Activated T-cell treated with anti-CD3 and anti-CD28 coated beads, Interleukin-2, amount 50 U/mL, for 4 hours (primary cell): ENCODE measurements at regions not wholly inside any gene's neighbourhood (a gene's known extent, or its start where the extent isn't known, plus 50 kb on each side); places are given as distances from the start of the nearest gene placed in this dataset.

Experiments used
- ATAC-seq, 2 donors: fragments of 200-7000 bp; cut with Tn5 transposase; one replicate each; pipeline ENCODE4 v1.10.0; 2021
- DNase-seq: peaks from one replicate; pipeline ENCODE4 v3.0.0-alpha.2; 2020
- H3K27me3 Mint-ChIP-seq: one replicate; pipeline ENCODE4 v1.8.0; 2021; ENCODE audit warnings: low read depth, mixed read lengths
- H3K36me3 Mint-ChIP-seq: one replicate; pipeline ENCODE4 v1.8.0; 2022; ENCODE audit warnings: mixed read lengths; ENCODE audit not compliant: insufficient read depth
- H3K4me1 Mint-ChIP-seq: one replicate; pipeline ENCODE4 v1.8.0; 2021; ENCODE audit warnings: low read depth, mixed read lengths
- H3K4me3 Mint-ChIP-seq: one replicate; pipeline ENCODE4 v1.8.0; 2021; ENCODE audit warnings: mild to moderate bottlenecking, moderate library complexity, mixed read lengths
- H3K9me3 Mint-ChIP-seq: one replicate; pipeline ENCODE4 v1.8.0; 2021; ENCODE audit warnings: mixed read lengths

DNA sequence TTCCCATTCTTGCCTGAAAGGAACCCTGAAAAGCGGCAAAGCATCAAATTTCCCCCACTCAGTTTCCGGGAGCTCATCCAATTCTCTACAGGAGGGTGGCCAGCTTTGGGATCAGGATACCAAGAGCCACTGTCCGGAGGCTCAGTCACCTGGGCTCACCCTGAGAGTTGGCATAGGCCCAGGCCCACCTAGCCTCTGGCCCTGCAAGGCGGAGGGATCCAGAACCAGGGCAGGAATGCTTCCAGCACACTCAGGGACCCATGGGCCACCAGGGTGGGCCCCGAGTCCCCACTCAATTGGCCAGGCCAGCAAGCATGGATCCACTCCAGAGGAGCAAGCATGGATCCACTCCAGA is 432.9 kb upstream of the MYT1L start:
- H3K27me3 Mint-ChIP-seq = no peaks in the 10 kb centered on the region

DNA sequence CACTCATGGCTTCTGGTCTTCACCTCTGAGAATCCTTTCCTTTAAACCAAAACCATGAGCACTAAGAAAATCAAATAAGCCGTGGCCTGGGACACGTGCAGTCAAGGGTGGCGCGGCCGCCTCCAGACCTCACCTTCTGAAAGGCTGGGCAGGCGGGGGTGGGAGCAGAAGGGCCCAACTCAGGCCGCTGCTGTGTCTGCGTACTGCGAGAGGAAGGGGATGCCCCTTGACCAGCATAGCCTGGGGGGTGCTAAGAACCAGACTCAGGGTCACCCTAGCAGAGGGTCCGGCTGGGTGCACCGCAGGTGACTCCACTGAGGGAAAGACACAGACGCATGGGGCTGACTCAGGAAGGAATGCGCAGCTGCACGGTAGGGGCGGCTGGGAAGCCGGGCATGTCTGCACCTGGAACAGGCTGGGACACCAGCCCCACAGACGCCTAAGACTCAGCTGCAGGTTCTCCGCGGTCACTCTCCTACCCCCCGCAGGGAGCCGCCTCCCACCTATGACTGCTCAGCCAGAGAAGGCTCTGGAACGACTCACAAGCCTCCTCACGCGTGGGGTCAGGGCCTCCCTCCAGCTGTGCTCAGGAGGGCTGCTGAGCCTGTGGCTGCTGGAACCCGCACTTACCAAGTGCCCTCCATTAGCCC is 432.4 kb upstream of the MYT1L start:
- Mint-ChIP-seq H3K9me3 (peaks cover 4% of the 10 kb centered on the region), H3K4me3 (no peak overlapping the region), H3K27me3 (no peaks in the 10 kb centered on the region), H3K36me3 (no peaks in the 10 kb centered on the region), H3K4me1 (no peaks in the 10 kb centered on the region)
- DNase-seq (no peak), ATAC-seq (no peak)

More for the DNA sequence above, 432.9 kb upstream of the MYT1L start:
- Mint-ChIP-seq H3K9me3 (peaks cover 4% of the 10 kb centered on the region), H3K4me1 (no peaks in the 10 kb centered on the region), H3K36me3 (no peaks in the 10 kb centered on the region), H3K4me3 (no peak overlapping the region)
- ATAC-seq = no peak
- DNase-seq = no peak

DNA sequence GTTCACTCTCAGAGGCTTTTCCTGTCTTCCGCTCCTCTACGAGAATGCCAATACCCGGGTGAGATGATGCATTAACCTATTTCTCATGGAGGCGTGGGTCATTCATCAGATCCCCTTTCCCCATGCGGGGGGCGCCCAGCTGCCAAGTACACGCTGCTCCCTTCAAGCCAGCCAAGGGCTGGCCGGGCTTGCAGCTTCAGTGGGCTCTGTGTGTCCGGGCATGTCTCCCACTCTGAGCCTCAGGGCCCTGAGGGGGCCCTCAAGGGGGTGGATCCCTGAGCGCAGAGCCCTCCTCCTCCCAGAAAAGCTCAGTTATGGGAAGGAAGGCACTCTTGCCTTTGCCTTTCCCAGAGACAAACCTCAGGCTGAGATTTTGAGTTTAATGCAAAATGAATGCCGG is 431.8 kb upstream of the MYT1L start:
- no peaks in the 10 kb centered on the region for H3K27me3 Mint-ChIP-seq
- H3K4me1 Mint-ChIP-seq = no peaks in the 10 kb centered on the region
- H3K9me3 Mint-ChIP-seq = peaks cover 4% of the 10 kb centered on the region
- no peaks in the 10 kb centered on the region for H3K36me3 Mint-ChIP-seq
- DNase-seq (no peak), ATAC-seq (no peak)
- H3K4me3 Mint-ChIP-seq = no peak overlapping the region

DNA sequence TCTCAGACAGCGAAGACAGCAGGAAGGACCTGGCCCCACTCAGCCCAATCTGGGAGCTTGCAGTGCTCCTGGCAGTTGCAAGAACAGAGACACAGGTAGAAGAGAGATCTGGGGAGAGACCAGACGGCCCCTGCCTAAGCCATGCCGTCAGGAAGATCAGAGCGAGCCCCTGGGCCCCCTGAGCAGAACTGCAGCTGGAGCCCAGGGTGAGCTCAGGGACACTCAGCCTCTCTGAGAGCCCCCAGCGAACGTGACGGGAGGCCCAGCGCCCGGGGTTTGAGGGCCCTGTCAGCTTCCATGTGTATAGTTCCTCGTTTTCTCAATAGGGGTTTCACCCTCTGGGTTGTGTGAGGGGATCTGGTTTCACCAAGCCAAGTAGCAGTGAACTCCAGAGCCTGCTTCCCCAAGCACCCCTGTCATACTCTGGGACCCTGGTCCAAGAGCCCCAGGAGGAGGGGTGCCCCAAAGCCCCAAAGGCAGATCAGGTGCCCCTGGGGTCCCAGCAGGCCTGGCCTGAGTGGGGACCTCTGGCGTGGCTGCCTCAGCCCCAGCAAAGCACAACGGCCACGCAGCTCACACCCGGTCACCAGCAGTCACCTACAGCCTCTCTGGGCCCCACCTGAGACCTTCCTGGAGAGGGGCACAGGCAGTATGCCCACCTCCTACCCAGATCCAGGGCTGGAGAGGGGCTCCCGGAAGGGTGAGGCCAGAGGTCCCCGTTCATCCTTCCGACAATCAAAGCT is 431.3 kb upstream of the MYT1L start:
- DNase-seq = no peak
- Mint-ChIP-seq H3K4me3 (no peak overlapping the region), H3K36me3 (no peaks in the 10 kb centered on the region), H3K27me3 (no peaks in the 10 kb centered on the region), H3K9me3 (peaks cover 4% of the 10 kb centered on the region), H3K4me1 (no peaks in the 10 kb centered on the region)
- ATAC-seq = no peak

DNA sequence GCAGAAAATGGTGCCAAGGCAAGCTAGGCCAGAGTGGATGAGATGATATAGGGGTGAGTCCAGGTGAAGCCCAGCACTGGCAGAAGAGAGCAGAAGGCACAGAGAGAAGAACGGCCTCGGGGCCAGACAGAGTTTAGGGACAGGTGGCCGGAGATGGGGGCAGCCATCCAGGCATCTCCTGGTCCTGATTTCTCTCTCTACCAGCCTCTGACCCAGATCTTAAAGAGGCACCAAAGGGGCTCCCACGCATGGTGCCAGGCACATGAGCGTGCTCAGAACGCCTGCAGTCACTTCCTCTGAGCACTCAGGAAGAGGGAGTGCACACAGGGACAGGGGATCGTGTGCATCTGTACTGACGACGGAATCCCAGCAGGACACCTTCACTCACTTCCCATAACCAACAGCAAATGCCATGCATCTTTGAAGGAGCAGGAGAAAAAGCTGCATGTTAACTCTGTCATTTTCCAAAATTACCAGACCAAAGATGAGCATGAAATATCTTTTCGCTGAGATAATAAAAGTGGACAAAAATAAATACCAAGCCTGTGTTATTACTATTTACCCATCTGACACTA is 427.8 kb upstream of the MYT1L start:
- no peak for ATAC-seq
- Mint-ChIP-seq H3K4me1 (no peaks in the 10 kb centered on the region), H3K4me3 (no peak overlapping the region), H3K27me3 (no peaks in the 10 kb centered on the region), H3K36me3 (no peaks in the 10 kb centered on the region), H3K9me3 (peaks cover 9% of the 10 kb centered on the region)
- no peak for DNase-seq

DNA sequence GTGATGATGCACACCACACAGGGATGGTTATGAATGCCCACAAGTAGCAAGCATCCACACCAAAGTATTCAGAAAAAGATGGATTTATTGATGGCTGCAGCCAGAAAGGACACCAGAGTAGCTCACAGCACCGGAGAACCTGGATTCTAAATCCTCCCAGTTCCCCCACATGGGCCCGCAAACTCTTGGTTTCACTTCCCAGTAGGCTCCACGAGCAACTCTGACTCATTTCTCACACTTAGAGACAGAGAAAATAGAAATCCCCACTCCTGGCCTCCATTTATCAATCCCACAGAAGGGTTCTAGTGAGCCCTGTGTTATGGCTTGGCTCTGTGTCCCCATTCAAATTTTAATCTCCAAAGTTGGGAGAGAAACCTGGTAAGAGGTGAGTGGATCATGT is 426.7 kb upstream of the MYT1L start:
- DNase-seq = no peak
- ATAC-seq = no peak
- Mint-ChIP-seq H3K36me3 (no peaks in the 10 kb centered on the region), H3K4me1 (no peaks in the 10 kb centered on the region), H3K4me3 (no peak overlapping the region), H3K9me3 (peaks cover 15% of the 10 kb centered on the region), H3K27me3 (no peaks in the 10 kb centered on the region)

DNA sequence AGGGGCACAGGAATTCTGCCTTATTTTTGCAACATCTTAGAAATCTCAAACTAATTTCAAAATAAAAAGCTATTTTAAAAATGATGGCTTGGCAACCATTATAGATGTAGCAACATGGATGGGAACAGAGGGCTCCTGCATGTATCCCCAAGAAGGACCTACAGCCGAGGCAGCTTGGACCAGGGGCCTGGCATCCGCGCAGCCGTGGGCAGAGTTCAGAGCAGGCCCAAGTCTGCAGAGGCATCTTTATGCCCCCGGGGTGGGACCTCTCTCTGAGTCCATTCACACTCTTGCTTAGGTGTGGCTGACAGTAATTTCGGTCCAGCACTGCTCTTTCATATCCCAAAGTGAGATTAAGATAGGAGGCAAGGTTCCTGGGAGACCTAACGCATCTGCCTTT is 425.8 kb upstream of the MYT1L start:
- Mint-ChIP-seq H3K4me1 (no peaks in the 10 kb centered on the region), H3K27me3 (no peaks in the 10 kb centered on the region), H3K4me3 (no peak overlapping the region), H3K36me3 (no peaks in the 10 kb centered on the region), H3K9me3 (peaks cover 16% of the 10 kb centered on the region)
- ATAC-seq (no peak), DNase-seq (no peak)

DNA sequence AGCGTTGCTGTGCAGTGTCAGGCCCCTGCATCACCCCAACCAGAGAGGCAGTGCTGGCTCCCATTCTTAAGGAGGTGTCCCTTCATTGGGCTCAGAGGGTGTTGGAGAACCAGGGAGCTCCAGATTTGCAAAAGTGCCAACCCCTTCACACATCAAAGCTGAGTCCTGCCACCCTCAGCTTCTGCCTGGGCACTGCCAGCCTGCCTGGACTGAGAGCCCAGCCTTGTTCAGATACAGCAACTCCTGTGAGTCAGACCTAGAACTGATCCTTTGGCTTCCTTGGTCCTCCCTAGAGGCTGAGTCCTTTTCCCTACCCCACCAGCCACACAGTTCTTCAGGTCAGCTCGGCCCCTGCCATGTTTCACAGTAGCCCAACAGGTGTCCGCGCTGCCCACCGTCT is 424.9 kb upstream of the MYT1L start:
- no peaks in the 10 kb centered on the region for H3K4me1 Mint-ChIP-seq
- no peak for ATAC-seq

DNA sequence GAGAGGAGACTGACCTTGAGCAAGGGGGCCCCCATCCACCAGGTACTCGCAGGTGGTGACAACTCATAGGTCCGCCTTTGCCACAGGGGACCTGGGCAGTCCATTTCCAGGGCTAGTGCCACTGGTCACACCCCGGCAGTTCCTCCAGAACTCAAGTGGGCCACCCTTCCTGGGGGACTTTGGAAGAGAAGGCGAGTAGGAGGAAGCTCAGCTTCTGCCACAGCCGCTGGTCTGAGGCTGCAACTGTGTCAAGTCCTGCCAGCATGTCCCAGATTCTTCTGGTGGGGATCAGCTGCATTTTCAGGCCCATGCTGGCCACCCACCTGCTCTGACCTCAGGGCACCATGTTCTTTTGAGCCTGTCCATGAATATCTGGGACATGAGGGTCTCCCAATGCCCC is 423.9 kb upstream of the MYT1L start:
- Mint-ChIP-seq H3K4me1 (no peaks in the 10 kb centered on the region), H3K9me3 (peaks cover 17% of the 10 kb centered on the region), H3K27me3 (no peaks in the 10 kb centered on the region), H3K4me3 (no peak overlapping the region), H3K36me3 (no peaks in the 10 kb centered on the region)
- ATAC-seq = no peak
- no peak for DNase-seq

More for the DNA sequence above, 424.9 kb upstream of the MYT1L start:
- Mint-ChIP-seq H3K9me3 (peaks cover 21% of the 10 kb centered on the region), H3K4me3 (no peak overlapping the region), H3K27me3 (no peaks in the 10 kb centered on the region), H3K36me3 (no peaks in the 10 kb centered on the region)
- no peak for DNase-seq

DNA sequence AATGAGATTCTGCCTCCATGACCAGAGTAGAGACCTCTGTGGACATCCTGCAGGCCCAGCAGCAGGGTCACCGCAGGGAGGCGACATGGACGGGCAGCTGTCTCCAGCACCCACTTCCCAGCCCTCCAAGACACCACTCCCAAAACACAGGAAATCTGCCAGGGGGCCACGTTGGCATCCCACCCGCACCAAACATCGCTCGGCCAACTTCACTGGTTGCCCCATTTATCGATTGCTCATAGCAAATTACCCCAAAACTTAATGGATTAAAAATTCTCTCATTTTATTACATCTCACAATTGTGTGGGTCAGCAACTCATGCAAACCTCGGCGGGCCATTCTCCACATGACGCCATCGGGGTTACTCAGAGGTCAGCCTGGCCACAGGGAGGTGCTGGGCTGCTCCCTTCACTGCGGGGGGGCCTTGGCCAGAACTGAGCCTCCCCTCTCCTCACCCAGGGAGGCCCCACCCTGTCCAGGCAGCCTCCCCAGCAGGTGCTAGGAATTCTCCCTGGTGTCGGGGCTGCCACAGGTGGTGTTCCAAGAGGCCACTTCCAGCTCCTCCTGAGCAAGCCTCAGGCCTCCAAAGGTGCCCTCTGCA is 420.7 kb upstream of the MYT1L start:
- H3K4me3 Mint-ChIP-seq = no peak overlapping the region
- H3K9me3 Mint-ChIP-seq = peaks cover 17% of the 10 kb centered on the region
- ATAC-seq = no peak
- H3K4me1 Mint-ChIP-seq = no peaks in the 10 kb centered on the region
- H3K27me3 Mint-ChIP-seq = no peaks in the 10 kb centered on the region
- no peaks in the 10 kb centered on the region for H3K36me3 Mint-ChIP-seq
- DNase-seq = no peak

DNA sequence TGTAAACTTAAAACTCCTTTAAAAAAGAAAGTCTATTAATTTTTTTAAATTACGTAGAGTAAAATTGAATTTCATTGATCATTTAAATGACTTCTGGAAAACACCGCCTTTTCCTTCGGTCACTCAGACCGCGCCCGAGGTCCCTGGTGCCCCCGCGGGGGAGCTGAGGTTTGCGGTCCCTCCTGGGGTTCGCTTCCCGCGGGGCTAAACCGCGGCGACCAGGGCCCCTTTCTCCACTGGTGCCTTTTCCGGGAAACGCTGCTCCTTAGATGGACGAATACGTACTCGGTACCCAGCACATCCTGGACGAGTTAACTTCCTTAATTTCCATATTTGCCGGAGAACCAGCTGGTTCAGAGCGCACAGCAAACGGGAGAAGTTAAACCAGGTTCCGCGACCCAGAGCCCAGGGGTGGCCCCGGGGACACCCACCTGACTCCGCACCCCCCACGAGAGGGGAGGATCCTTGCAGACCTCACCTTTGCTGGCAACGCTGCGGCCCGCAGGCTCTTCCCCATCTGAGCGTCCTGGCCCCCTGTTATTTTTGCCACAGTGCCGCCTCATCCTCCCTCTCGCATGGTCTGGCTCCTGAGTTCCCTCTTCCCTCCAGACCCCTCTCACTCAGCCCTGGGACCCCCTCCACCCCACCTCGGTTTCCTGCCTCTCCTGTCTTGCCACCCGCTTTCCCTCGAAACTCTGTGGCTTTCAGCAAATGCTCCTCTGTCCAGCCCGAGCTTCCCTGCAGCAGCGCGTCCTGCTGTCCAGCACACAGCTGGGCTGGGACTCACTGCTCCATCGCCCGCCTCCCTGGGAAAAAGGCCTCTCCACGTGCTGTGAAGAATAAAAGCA is 420.0 kb upstream of the MYT1L start:
- H3K9me3 Mint-ChIP-seq = peaks cover 17% of the 10 kb centered on the region
- no peaks in the 10 kb centered on the region for H3K27me3 Mint-ChIP-seq

DNA sequence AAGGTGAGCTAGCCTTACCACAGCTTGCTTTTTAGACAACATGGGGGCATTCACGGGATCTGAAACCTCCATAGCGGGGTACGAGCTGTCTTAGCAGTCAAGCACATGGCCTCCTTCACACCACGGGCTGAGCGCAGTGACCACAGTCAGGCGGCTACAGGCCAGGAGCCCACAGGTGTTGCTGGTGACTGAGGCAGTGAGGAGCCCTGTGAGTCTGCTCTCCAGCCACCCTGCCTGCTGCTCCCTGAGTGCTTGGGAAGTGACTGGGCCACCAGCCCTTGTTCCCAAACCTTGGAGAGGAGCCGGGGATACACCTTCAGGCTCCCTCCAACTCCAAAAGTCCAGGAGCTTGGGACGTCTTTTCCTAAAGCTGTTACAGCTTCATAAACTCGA is 418.1 kb upstream of the MYT1L start:
- no peak for ATAC-seq
- peaks cover 3% of the 10 kb centered on the region for H3K27me3 Mint-ChIP-seq
- H3K36me3 Mint-ChIP-seq = no peaks in the 10 kb centered on the region
- DNase-seq = no peak
- no peaks in the 10 kb centered on the region for H3K4me1 Mint-ChIP-seq
- peaks cover 13% of the 10 kb centered on the region for H3K9me3 Mint-ChIP-seq
- no peak overlapping the region for H3K4me3 Mint-ChIP-seq

More for the DNA sequence above, 420.0 kb upstream of the MYT1L start:
- ATAC-seq (no peak), DNase-seq (no peak)
- H3K4me1 Mint-ChIP-seq = no peaks in the 10 kb centered on the region
- H3K36me3 Mint-ChIP-seq = no peaks in the 10 kb centered on the region
- H3K4me3 Mint-ChIP-seq = no peak overlapping the region

DNA sequence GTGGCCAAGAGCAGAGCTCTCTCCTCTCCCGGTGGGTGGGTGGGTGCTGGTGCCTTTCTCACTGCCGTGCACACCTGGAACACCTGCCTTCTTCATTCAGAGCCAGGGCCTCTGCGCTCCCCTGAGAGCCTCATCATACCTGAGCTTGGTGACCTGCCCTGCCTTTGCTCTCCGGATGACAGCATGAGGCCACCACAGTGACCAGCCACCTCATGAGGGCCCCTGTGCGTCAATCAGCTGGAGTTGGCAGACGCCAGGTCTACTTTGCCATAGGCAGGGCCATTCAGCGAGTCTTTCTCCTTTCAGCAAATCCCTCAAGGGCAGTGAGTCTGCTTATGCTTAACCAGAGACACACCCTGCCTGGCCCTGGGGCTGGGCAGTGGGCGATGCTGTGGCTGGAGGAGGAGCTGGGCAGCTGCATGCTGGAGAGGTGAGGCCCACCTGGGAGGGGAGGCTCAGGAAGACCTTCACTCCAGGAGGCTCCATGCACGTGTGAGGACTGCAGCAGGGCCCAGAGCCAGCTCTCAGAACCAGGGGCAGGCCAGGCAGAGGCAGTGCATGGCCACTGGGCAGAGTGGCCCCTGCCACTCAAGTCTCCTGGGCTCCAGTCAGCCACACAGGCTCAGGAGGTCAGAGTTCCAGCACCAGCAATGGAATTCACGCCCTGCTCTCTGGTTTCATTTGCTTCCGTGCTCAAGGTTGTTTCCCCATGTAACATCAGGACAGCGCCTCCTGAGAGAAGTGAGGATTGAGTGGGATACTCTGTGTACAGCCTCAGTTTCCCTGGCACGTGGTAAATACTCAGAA is 417.5 kb upstream of the MYT1L start:
- Mint-ChIP-seq H3K27me3 (peaks cover 3% of the 10 kb centered on the region), H3K36me3 (no peaks in the 10 kb centered on the region), H3K4me3 (no peak overlapping the region), H3K9me3 (peaks cover 13% of the 10 kb centered on the region), H3K4me1 (no peaks in the 10 kb centered on the region)
- DNase-seq (no peak), ATAC-seq (no peak)
